ENCODE measurements at regions not wholly inside any gene's neighbourhood (a gene's known extent, or its start where the extent isn't known, plus 50 kb on each side); places are given as distances from the start of the nearest gene placed in this dataset.
"Not testable (repeated sequence)": the region's sequence is repeated elsewhere in the genome, so short reads cannot be mapped to it uniquely, and the experiment has no call there.

GRCh38 chr2:64252251-64252978 lies 108.2 kb upstream of the PELI1 start:
- ATAC-seq = not testable (repeated sequence)

DNA sequence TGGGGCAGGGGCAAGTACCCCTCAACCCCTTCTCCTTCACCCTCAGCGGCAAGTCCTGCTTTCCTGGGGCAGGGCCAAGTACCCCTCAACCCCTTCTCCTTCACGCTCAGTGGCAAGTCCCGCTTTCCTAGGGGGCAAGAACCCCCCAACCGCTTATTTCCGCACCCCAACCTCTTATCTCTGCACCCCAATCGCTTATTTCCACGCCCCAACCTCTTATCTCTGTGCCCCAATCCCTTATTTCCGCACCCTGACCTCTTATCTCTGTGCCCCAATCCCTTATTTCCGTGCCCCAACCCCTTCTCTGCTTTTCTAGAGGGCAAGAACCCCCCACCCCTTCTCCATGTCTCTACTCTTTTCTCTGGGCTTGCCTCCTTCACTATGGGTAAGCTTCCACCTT lies 109.2 kb upstream of the PELI1 start:
- not testable (repeated sequence) for ATAC-seq

DNA sequence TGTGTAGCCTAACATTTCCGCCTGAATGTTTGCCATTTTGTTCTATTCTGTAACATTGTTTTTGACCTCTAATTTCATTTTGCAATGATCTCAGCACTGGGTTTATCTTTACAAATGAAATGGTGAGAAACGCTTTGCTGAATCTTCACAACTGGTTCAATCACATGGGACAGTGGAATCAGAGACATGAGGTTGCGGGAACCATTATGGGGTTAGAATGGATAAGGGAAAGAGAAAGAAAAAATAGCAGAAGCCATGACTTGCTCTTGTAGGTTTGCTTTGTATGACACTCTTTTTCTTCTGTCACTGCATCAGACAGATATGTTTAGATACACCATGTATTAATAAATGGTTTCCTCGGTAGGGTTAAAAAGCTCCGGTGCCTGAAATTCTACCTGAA lies 114.3 kb upstream of the PELI1 start:
- no peak for ATAC-seq
- TF ChIP-seq CSRNP3 (CRISPR knock-in tag; IDR thresholded peaks at IDR 0.05) (no peak), ZNF8 (CRISPR knock-in tag; IDR thresholded peaks at IDR 0.05) (no peak), SNAI2 (CRISPR knock-in tag; IDR thresholded peaks at IDR 0.05) (no peak)

- TF ChIP-seq PATZ1 (CRISPR knock-in tag; IDR thresholded peaks at IDR 0.05; ENCODE audit: borderline replicate concordance) (no peak), OSR1 (CRISPR knock-in tag; IDR thresholded peaks at IDR 0.05) (no peak), ZFP30 (CRISPR knock-in tag; IDR thresholded peaks at IDR 0.05) (no peak), ZNF8 (CRISPR knock-in tag; IDR thresholded peaks at IDR 0.05) (no peak), CSDC2 (CRISPR knock-in tag; IDR thresholded peaks at IDR 0.05) (no peak), GLIS3 (CRISPR knock-in tag; IDR thresholded peaks at IDR 0.05) (no peak), ESRRG (CRISPR knock-in tag; IDR thresholded peaks at IDR 0.05) (no peak), TOX (CRISPR knock-in tag; IDR thresholded peaks at IDR 0.05; ENCODE audit: borderline replicate concordance) (no peak), SNAI2 (CRISPR knock-in tag; IDR thresholded peaks at IDR 0.05) (no peak), ARNTL (CRISPR knock-in tag; IDR thresholded peaks at IDR 0.05; ENCODE audit: borderline replicate concordance, low read depth) (no peak), PPARA (CRISPR knock-in tag; IDR thresholded peaks at IDR 0.05; ENCODE audit: borderline replicate concordance) (no peak), ZFP3 (CRISPR knock-in tag; IDR thresholded peaks at IDR 0.05) (no peak), BACH2 (CRISPR knock-in tag; IDR thresholded peaks at IDR 0.05; ENCODE audit: borderline replicate concordance) (no peak), TCF4 (CRISPR knock-in tag; IDR thresholded peaks at IDR 0.05; ENCODE audit: borderline replicate concordance) (no peak), POU6F1 (CRISPR knock-in tag; IDR thresholded peaks at IDR 0.05; ENCODE audit: borderline replicate concordance, low read depth) (no peak), ISL1 (CRISPR knock-in tag; IDR thresholded peaks at IDR 0.05) (no peak), ZNF70 (CRISPR knock-in tag; IDR thresholded peaks at IDR 0.05) (no peak)
- TF ChIP-seq, protein P1, sequence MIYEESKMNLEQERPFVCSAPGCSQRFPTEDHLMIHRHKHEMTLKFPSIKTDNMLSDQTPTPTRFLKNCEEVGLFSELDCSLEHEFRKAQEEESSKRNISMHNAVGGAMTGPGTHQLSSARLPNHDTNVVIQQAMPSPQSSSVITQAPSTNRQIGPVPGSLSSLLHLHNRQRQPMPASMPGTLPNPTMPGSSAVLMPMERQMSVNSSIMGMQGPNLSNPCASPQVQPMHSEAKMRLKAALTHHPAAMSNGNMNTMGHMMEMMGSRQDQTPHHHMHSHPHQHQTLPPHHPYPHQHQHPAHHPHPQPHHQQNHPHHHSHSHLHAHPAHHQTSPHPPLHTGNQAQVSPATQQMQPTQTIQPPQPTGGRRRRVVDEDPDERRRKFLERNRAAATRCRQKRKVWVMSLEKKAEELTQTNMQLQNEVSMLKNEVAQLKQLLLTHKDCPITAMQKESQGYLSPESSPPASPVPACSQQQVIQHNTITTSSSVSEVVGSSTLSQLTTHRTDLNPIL (CRISPR knock-in tag; IDR thresholded peaks at IDR 0.05; ENCODE audit: low read depth) = no peak
- TF ChIP-seq, protein P2, sequence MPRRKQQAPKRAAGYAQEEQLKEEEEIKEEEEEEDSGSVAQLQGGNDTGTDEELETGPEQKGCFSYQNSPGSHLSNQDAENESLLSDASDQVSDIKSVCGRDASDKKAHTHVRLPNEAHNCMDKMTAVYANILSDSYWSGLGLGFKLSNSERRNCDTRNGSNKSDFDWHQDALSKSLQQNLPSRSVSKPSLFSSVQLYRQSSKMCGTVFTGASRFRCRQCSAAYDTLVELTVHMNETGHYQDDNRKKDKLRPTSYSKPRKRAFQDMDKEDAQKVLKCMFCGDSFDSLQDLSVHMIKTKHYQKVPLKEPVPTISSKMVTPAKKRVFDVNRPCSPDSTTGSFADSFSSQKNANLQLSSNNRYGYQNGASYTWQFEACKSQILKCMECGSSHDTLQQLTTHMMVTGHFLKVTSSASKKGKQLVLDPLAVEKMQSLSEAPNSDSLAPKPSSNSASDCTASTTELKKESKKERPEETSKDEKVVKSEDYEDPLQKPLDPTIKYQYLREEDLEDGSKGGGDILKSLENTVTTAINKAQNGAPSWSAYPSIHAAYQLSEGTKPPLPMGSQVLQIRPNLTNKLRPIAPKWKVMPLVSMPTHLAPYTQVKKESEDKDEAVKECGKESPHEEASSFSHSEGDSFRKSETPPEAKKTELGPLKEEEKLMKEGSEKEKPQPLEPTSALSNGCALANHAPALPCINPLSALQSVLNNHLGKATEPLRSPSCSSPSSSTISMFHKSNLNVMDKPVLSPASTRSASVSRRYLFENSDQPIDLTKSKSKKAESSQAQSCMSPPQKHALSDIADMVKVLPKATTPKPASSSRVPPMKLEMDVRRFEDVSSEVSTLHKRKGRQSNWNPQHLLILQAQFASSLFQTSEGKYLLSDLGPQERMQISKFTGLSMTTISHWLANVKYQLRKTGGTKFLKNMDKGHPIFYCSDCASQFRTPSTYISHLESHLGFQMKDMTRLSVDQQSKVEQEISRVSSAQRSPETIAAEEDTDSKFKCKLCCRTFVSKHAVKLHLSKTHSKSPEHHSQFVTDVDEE (CRISPR knock-in tag; IDR thresholded peaks at IDR 0.05) = no peak
- ATAC-seq = no peak
Measured at GRCh38 chr2:64259312-64259711, 115.1 kb upstream of the PELI1 start.

Data from SK-N-SH treated with all-trans-retinoic acid at 6 μM for 48 hours (cell line).